ENCODE measurements at regions not wholly inside any gene's neighbourhood (a gene's known extent, or its start where the extent isn't known, plus 50 kb on each side); places are given as distances from the start of the nearest gene placed in this dataset.

DNA sequence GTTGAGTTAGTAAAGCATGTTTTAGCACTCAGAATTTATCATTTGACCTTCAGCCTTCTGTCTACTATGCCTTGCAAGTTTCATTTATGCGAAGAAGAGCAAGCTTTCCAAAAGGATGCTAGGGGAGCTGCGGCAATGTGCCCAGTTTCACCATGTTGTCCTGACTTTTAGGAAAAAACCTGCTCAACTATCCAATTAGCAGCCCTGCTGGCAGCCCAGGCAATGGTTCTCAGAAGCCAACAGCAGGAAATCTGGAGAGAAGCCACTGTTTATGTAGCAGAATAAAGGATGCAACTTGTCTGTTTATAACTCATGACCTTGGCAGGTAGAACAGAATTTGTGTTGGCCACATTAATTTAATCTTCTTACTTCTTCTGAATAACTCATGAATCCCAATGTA lies 230.8 kb downstream of the ABCC12 start:
- FAIRE-seq, result no peak
- TF ChIP-seq NRF1 (IDR thresholded peaks at IDR 0.05; ENCODE audit: low read depth, low read length) (no peak), POLR2A (IDR thresholded peaks at IDR 0.05; ENCODE audit: control extremely low read depth in 1 of 2, low read depth in 2 of 2, low read length in 2 of 2) (no peak), TAF1 (IDR thresholded peaks at IDR 0.05; ENCODE audit: low read depth, low read length) (no peak), TAF7 (optimal IDR thresholded peaks at IDR 0.05; ENCODE audit: borderline replicate concordance, low read depth, low read length) (no peak), HDAC2 (IDR thresholded peaks at IDR 0.05; ENCODE audit: borderline replicate concordance in 1 of 2, low read depth in 2 of 2, low read length in 2 of 2) (no peak), RBBP5 (IDR thresholded peaks at IDR 0.05; ENCODE audit: borderline replicate concordance, low read depth, low read length) (no peak), SUZ12 (IDR thresholded peaks at IDR 0.05; ENCODE audit: low read length) (no peak), SRF (IDR thresholded peaks at IDR 0.05; ENCODE audit: low read depth, low read length) (no peak), CBX5 (IDR thresholded peaks at IDR 0.05; ENCODE audit: low read depth, low read length) (no peak), POLR2AphosphoS5 (IDR thresholded peaks at IDR 0.05; ENCODE audit: low read depth, low read length) (no peak), JUND (IDR thresholded peaks at IDR 0.05; ENCODE audit: low read length) (no peak), POU5F1 (IDR thresholded peaks at IDR 0.05; ENCODE audit: low read depth, low read length) (no peak)
- TF ChIP-seq, protein P1, sequence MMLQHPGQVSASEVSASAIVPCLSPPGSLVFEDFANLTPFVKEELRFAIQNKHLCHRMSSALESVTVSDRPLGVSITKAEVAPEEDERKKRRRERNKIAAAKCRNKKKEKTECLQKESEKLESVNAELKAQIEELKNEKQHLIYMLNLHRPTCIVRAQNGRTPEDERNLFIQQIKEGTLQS (IDR thresholded peaks at IDR 0.05; ENCODE audit: insufficient read depth, low read depth, low read length), result no peak
- TF ChIP-seq, protein P2, sequence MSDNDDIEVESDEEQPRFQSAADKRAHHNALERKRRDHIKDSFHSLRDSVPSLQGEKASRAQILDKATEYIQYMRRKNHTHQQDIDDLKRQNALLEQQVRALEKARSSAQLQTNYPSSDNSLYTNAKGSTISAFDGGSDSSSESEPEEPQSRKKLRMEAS (IDR thresholded peaks at IDR 0.05), result no peak

More for the DNA sequence above, 230.8 kb downstream of the ABCC12 start:
- H2AFZ ChIP-seq (ENCODE audit: low read length), result no peak overlapping the region
- DNase-seq (ENCODE audit: low read depth in 1 of 2, low spot score in 2 of 2), result no peak
- no peaks in the 10 kb centered on the region for H3K27me3 ChIP-seq (replicated peaks in 1 of 4; ENCODE audit: control insufficient read depth in 3 of 4, extremely low read depth in 1 of 4, insufficient read depth in 3 of 4, low read length in 3 of 4)
- H4K8ac ChIP-seq (ENCODE audit: extremely low read depth, insufficient read depth, low read length), result no peak overlapping the region
- H2BK120ac ChIP-seq (replicated peaks; ENCODE audit: low read depth, low read length), result no peak overlapping the region
- H3K4me1 ChIP-seq (replicated peaks in 1 of 4; ENCODE audit: control insufficient read depth in 3 of 4, insufficient read depth in 4 of 4, low read length in 3 of 4), result no peaks in the 10 kb centered on the region
- H3K27ac ChIP-seq (ENCODE audit: low read depth, low read length), result no peak overlapping the region
- no peak overlapping the region for H2BK20ac ChIP-seq (ENCODE audit: low read length)
- H2BK15ac ChIP-seq (ENCODE audit: low read length), result no peak overlapping the region
- no peak overlapping the region for H3K4ac ChIP-seq (replicated peaks; ENCODE audit: insufficient read length, low read depth, low read length)
- H3K23ac ChIP-seq (ENCODE audit: insufficient read length), result no peak overlapping the region
- ChIA-PET CTCF (ENCODE audit: partially characterized antibody) (interaction anchor here (1.2 kb wide), 1 partner anchor 45 kb away, joined by 3 read pairs; no protein-coding TSS in a partner anchor), POLR2A (ENCODE audit: partially characterized antibody) (no interaction called here)
- no peak overlapping the region for H4K91ac ChIP-seq (replicated peaks; ENCODE audit: insufficient read length, low read length)
- H3K14ac ChIP-seq (ENCODE audit: insufficient read length), result no peak overlapping the region
- H3K36me3 ChIP-seq (ENCODE audit: control insufficient read depth in 2 of 4, insufficient read depth in 4 of 4, low read length in 3 of 4), result no peaks in the 10 kb centered on the region
- H3K9ac ChIP-seq (replicated peaks in 1 of 4; ENCODE audit: extremely low read depth in 1 of 4, low read depth in 3 of 4, low read length in 3 of 4), result no peak overlapping the region
- H2BK12ac ChIP-seq (ENCODE audit: low read depth, low read length), result no peak overlapping the region
- no peak overlapping the region for H3K56ac ChIP-seq (replicated peaks; ENCODE audit: insufficient read length, low read depth, low read length)
- no peak overlapping the region for H3K4me3 ChIP-seq (ENCODE audit: extremely low read depth in 1 of 4, insufficient read depth in 2 of 4, low read depth in 3 of 4, low read length in 4 of 4)
- no peak overlapping the region for H3K18ac ChIP-seq (ENCODE audit: extremely low read depth, low read length)
- H4K5ac ChIP-seq (ENCODE audit: insufficient read length, low read depth, low read length), result no peak overlapping the region
- no peaks in the 10 kb centered on the region for H3K79me2 ChIP-seq (ENCODE audit: control insufficient read depth in 1 of 2, insufficient read depth in 2 of 2, low read length in 2 of 2)
- H3K4me2 ChIP-seq (ENCODE audit: insufficient read depth in 1 of 2, low read depth in 2 of 2, low read length in 2 of 2), result no peak overlapping the region
- no peaks in the 10 kb centered on the region for H3K79me1 ChIP-seq (ENCODE audit: low read depth, low read length)
- no peak overlapping the region for H2AK5ac ChIP-seq (ENCODE audit: low read depth, low read length)
- no peak overlapping the region for H2BK5ac ChIP-seq (ENCODE audit: low read depth, low read length)
- H4K20me1 ChIP-seq (replicated peaks in 1 of 2; ENCODE audit: control insufficient read depth in 1 of 2, insufficient read depth in 2 of 2, low read length in 2 of 2), result no peaks in the 10 kb centered on the region
- no peaks in the 10 kb centered on the region for H3K9me3 ChIP-seq (ENCODE audit: insufficient read depth in 2 of 2, low read depth in 1 of 2, low read length in 1 of 2)
- H3K23me2 ChIP-seq (ENCODE audit: low read depth, low read length), result no peaks in the 10 kb centered on the region
- 100% methylated on average over 2 of the region's 2 CpGs; no CpG with 5 or more reads in 1 of the 2 experiments for whole genome bisulfite sequencing, 2 experiments (ENCODE audit: extremely low coverage in 1 of 2, insufficient coverage in 1 of 2, insufficient read length in 1 of 2, insufficient replicate concordance in 2 of 2, low coverage in 1 of 2, low lambda C conversion rate in 2 of 2, missing lambda C conversion rate in 1 of 2)
